AG09309 (cell line): ENCODE measurements at regions not wholly inside any gene's neighbourhood (a gene's known extent, or its start where the extent isn't known, plus 50 kb on each side); places are given as distances from the start of the nearest gene placed in this dataset.

Source experiments
- DNase-seq: peaks from one replicate; pipeline ENCODE4 v3.0.0-alpha.2; 2010; ENCODE audit warnings: low read depth
- H3K4me3 ChIP-seq: 2 replicates; pipeline ENCODE4 v1.5.1; 2011; ENCODE audit warnings: mild to moderate bottlenecking, low read depth, low read length, moderate library complexity; ENCODE audit not compliant: control insufficient read depth
- CTCF ChIP-seq: IDR thresholded peaks from 2 replicates; pipeline ENCODE4 v1.5.1; 2011; ENCODE audit warnings: mild to moderate bottlenecking, low read depth, low read length, inconsistent platforms; ENCODE audit not compliant: insufficient read depth, control insufficient read depth; ENCODE audit errors: missing control alignments

GRCh38 chr5:167779644-167780043, 511.8 kb upstream of the WWC1 start:
- H3K4me3 ChIP-seq, result no peak overlapping the region
- no peak for TF ChIP-seq CTCF
- no peak for DNase-seq

- no peak for DNase-seq
- H3K4me3 ChIP-seq, result no peak overlapping the region
- TF ChIP-seq CTCF, result no peak
These were observed 511.3 kb upstream of the WWC1 start for GRCh38 chr5:167780177-167780576.

- H3K4me3 ChIP-seq, result no peak overlapping the region
- no peak for TF ChIP-seq CTCF
- DNase-seq, result no peak
These were observed 508.2 kb upstream of the WWC1 start for GRCh38 chr5:167783145-167783817.

GRCh38 chr5:167785106-167785505, 506.3 kb upstream of the WWC1 start:
- no peak overlapping the region for H3K4me3 ChIP-seq
- no peak for DNase-seq
- no peak for TF ChIP-seq CTCF

DNA sequence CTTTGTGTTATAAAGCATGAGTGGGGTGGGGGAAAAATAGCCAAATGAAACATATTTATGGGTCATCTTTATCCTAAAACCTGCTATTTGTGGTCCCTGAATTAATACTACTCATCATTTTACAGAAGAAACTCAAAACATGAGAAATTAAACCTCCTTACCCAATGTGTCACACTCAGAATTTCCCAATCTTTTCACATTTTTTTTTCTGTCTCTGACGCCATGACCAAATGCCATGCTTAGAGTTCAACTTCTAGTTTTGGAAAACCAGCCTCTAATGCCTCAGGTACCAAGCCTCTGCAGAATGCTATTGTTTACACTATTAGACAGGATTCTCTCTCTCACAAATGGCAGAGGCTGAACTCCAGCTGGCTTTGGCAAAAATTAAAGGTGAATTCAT, 505.5 kb upstream of the WWC1 start:
- no peak overlapping the region for H3K4me3 ChIP-seq
- no peak for TF ChIP-seq CTCF
- DNase-seq, result no peak

DNA sequence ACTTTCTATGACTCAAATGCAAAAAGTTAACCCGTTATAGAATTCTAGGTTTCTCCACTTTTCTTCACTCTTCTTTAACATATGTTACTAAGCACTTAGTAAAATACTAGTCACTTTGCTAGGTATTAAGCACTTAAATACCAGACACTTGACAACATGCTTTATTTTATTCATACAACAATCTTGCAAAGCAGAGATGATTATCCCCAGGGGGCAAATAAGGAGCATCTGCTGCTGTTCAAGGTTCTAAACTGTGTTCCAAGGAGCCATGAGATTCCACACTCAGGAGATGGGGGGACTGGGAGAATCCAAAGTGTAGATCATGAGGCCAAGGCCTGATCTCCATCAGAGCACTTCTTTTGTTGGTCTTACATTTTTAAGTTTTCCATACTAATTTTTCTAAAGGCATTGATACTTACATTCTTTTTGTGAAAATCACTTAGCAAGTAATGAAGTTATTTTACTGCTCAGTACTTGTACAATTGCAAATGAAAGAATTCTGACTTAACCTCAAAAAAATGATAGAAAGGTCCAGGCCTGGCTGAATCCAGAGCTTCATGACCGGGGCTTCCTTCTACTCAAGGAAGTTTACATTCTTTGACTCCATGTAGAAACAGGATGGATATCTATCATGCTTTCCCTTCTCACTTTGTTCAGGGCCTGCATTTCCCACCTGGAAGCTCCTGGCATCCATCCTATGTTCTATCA, 504.4 kb upstream of the WWC1 start:
- DNase-seq, result no peak
- H3K4me3 ChIP-seq, result no peak overlapping the region
- TF ChIP-seq CTCF, result no peak
